Gastrocnemius medialis (tissue), 4 donors: ENCODE measurements at regions not wholly inside any gene's neighbourhood (a gene's known extent, or its start where the extent isn't known, plus 50 kb on each side); places are given as distances from the start of the nearest gene placed in this dataset.

ENCODE experiments used
- ATAC-seq, 2 donors: fragments of 150-250 bp; one replicate each; pipeline ENCODE4 v1.9.1; 2016
- DNase-seq, 2 donors: peaks; one replicate each; pipeline ENCODE4 v3.0.0-alpha.2; 2019
- H3K27ac ChIP-seq, 4 donors: fragments of 200-600 bp; sonication (generic); 1 replicate in 1 of 4; 2 replicates in 3 of 4; pipeline ENCODE4 v1.5.1; 2016 to 2018; ENCODE audit warnings: mild to moderate bottlenecking in 2 of 4, moderate library complexity in 1 of 4
- H3K27me3 ChIP-seq, 3 donors: fragments of 200-600 bp; sonication (generic) in 2 of 3; 1 replicate in 1 of 3; 2 replicates in 2 of 3; pipeline versions ENCODE4 v1.5.1 to v1.6.0; 2016 to 2019; ENCODE audit warnings: mild to moderate bottlenecking in 1 of 3, moderate library complexity in 1 of 3
- H3K36me3 ChIP-seq, 2 donors: fragments of 200-600 bp; sonication (generic) in 1 of 2; one replicate each; pipeline ENCODE4 v1.5.1; 2017 to 2018
- H3K4me1 ChIP-seq, 2 donors: fragments of 200-600 bp; sonication (generic) in 1 of 2; one replicate each; pipeline ENCODE4 v1.5.1; 2016 to 2017; ENCODE audit warnings: mild to moderate bottlenecking in 2 of 2
- H3K4me3 ChIP-seq, 4 donors: fragments of 200-600 bp; sonication (generic) in 3 of 4; 1 replicate in 1 of 4; 2 replicates in 3 of 4; pipeline ENCODE4 v1.5.1; 2016 to 2019; ENCODE audit warnings: mild to moderate bottlenecking in 2 of 4
- H3K9me3 ChIP-seq, 3 donors: fragments of 200-600 bp; sonication (generic) in 2 of 3; 1 replicate in 1 of 3; 2 replicates in 2 of 3; pipeline ENCODE4 v1.5.1; 2016 to 2019
- CTCF ChIP-seq, 5 experiments: fragments of 450-650 bp in 3 of 5; fragments of 200-600 bp in 2 of 5; sonication (generic) in 2 of 5; IDR thresholded peaks in 4 of 5; conservative IDR thresholded peaks in 1 of 5; 1 replicate in 4 of 5; 2 replicates in 1 of 5; pipeline ENCODE4 v1.5.1; 2016 to 2019; ENCODE audit warnings: antibody characterized with exemption in 5 of 5, mild to moderate bottlenecking in 3 of 5, moderate library complexity in 3 of 5
- POLR2A ChIP-seq, 2 donors: fragments of 450-650 bp; IDR thresholded peaks; one replicate each; pipeline ENCODE4 v1.6.1; 2017; ENCODE audit warnings: antibody characterized with exemption in 2 of 2, mild to moderate bottlenecking in 2 of 2, moderate library complexity in 2 of 2
- in situ Hi-C, 4 donors: fragments of 200-750 bp; cut with MboI; loops; one replicate each; pipeline versions ENCODE4 v1.15.0 to v1.8.0; 2017; ENCODE audit warnings: low sequenced_read_pairs in 4 of 4
- intact Hi-C: fragments of 100-400 bp; cut with DNase I; formaldehyde crosslinking; loops from one replicate; pipeline ENCODE4 v1.15.1; 2023; ENCODE audit warnings: low total_unique reads

GRCh38 chr13:47066226-47066625 lies 169.4 kb upstream of the HTR2A start:
- no peak for TF ChIP-seq POLR2A (IDR thresholded peaks at IDR 0.05)
- no peak for TF ChIP-seq CTCF (IDR thresholded peaks at IDR 0.05 in 4 of 5, conservative IDR thresholded peaks at IDR 0.05 in 1 of 5)
- intact Hi-C loops (no loop called here), in situ Hi-C loops (no loop called here)

GRCh38 chr13:47064381-47064780 lies 167.5 kb upstream of the HTR2A start:
- no peak for DNase-seq
- intact Hi-C loops (no loop called here), in situ Hi-C loops (no loop called here)

More at GRCh38 chr13:47066226-47066625, 169.4 kb upstream of the HTR2A start:
- Histone ChIP-seq H3K9me3 (no peaks in the 10 kb centered on the region), H3K4me3 (no peak overlapping the region), H3K4me1 (no peaks in the 10 kb centered on the region), H3K36me3 (no peaks in the 10 kb centered on the region), H3K27me3 (no peaks in the 10 kb centered on the region), H3K27ac (no peak overlapping the region)
- DNase-seq (no peak), ATAC-seq (no peak)

DNA sequence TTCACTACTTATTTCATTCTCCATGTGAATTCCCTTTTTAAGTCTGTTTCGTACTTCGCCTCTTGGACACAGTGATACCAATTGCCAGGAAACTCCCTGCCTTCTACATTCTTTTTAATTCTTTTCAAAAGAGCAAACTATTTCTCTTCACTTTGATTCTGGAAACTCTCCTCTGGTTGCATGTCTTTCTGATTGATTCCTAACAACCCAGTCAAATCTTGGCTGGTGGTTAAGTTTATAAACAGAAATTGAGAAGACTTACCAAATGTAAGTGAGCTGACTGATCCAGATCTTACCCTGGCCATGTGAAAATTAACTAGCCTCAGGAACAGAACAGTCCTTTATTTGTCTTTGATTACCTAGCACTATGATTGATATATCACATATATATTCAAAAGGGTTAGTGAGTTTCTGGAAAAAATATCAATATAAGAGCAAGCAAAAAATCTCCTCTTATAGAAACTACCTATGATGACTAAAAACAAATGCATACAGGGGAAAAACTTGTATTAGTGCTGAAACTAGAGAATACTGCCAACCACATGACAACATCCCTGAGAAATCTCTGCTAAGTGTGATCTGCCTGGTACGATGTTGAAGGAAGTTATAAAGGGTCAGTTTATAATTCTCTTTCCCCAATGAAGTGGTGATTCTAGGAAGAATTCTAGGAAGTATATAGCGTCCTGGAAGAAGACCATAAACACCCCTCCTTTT lies 152.6 kb upstream of the HTR2A start:
- TF ChIP-seq CTCF (IDR thresholded peaks at IDR 0.05 in 4 of 5, conservative IDR thresholded peaks at IDR 0.05 in 1 of 5) (no peak), POLR2A (IDR thresholded peaks at IDR 0.05) (no peak)
- Histone ChIP-seq H3K9me3 (no peaks in the 10 kb centered on the region), H3K27ac (no peak overlapping the region), H3K4me3 (no peak overlapping the region), H3K4me1 (no peaks in the 10 kb centered on the region), H3K27me3 (no peaks in the 10 kb centered on the region), H3K36me3 (no peaks in the 10 kb centered on the region)
- DNase-seq: no peak
- intact Hi-C loops (no loop called here), in situ Hi-C loops (no loop called here)
- ATAC-seq: no peak

More at GRCh38 chr13:47064381-47064780, 167.5 kb upstream of the HTR2A start:
- H3K9me3 ChIP-seq: no peaks in the 10 kb centered on the region
- no peaks in the 10 kb centered on the region for H3K36me3 ChIP-seq
- H3K27me3 ChIP-seq: no peaks in the 10 kb centered on the region
- TF ChIP-seq CTCF (IDR thresholded peaks at IDR 0.05 in 4 of 5, conservative IDR thresholded peaks at IDR 0.05 in 1 of 5) (no peak), POLR2A (IDR thresholded peaks at IDR 0.05) (no peak)
- no peak overlapping the region for H3K4me3 ChIP-seq
- no peaks in the 10 kb centered on the region for H3K4me1 ChIP-seq
- ATAC-seq: no peak
- H3K27ac ChIP-seq: no peak overlapping the region

GRCh38 chr13:47046706-47047105 lies 149.9 kb upstream of the HTR2A start:
- Histone ChIP-seq H3K36me3 (no peaks in the 10 kb centered on the region), H3K27ac (no peak overlapping the region), H3K4me1 (no peaks in the 10 kb centered on the region), H3K4me3 (no peak overlapping the region), H3K9me3 (no peaks in the 10 kb centered on the region), H3K27me3 (no peaks in the 10 kb centered on the region)
- no peak for TF ChIP-seq CTCF (IDR thresholded peaks at IDR 0.05 in 4 of 5, conservative IDR thresholded peaks at IDR 0.05 in 1 of 5)
- no peak for TF ChIP-seq POLR2A (IDR thresholded peaks at IDR 0.05)
- in situ Hi-C loops: no loop called here
- ATAC-seq: no peak
- no peak for DNase-seq
- intact Hi-C loops: no loop called here

DNA sequence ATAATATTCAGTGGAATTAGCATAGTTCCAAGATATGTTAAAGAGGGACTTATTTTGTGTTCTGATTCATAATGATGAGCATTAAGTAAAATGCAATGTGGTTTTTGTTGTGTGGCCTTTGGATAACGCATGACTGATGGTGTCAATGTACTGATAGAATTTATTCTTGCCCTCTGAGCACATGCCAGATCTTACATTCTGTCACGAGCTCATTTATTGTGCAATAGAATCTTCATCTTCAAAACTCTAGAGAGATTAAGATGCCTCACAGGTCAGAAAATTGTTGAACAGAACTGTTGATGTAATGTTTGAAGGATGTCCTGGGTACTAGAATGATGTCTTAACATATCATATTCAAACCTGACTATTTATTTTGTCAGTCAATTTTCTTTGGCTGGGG lies 148.0 kb upstream of the HTR2A start:
- ATAC-seq: no peak
- Histone ChIP-seq H3K27ac (no peak overlapping the region), H3K36me3 (no peaks in the 10 kb centered on the region), H3K9me3 (no peaks in the 10 kb centered on the region), H3K4me1 (no peaks in the 10 kb centered on the region), H3K4me3 (no peak overlapping the region), H3K27me3 (no peaks in the 10 kb centered on the region)
- no peak for DNase-seq
- intact Hi-C loops (no loop called here), in situ Hi-C loops (no loop called here)
- no peak for TF ChIP-seq CTCF (IDR thresholded peaks at IDR 0.05 in 4 of 5, conservative IDR thresholded peaks at IDR 0.05 in 1 of 5)
- TF ChIP-seq POLR2A (IDR thresholded peaks at IDR 0.05): no peak
